SHP77 treated with DMSO at 0.1 percent for 48 hours (cell line): ENCODE measurements at regions not wholly inside any gene's neighbourhood (a gene's known extent, or its start where the extent isn't known, plus 50 kb on each side); places are given as distances from the start of the nearest gene placed in this dataset.

Experiments used
- DNase-seq: peaks from one replicate; lab custom pipeline; 2025; lab: John Stamatoyannopoulos, UW

DNA sequence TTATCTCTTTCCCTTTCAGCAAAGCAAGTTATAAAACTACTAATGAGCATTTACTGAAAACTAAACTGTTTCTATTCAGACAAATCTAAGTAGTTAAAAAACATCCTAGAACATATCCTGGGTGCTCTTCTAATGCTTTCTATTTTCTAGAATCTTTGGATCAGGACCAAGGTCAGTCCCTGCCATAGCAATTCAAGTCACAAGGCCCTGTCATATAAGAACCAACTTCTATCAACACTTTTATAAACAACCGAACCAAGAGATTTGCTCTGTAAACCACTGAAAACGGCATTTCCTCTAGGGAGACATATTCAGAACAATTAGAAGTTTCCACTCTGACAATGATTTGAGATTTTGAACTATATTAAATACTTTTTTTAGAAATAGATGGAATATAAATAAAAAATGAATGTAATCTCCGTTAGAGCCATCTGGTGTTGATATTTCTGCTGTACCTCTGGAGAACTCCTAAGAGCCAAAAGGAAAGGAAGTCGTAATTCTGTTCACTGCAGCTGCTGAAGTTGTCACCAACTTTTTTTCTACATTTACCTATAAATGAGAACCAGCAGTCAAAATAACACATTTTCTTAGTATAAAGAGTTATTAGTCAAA, 51.4 kb upstream of the LGSN start:
- no peak for DNase-seq

DNA sequence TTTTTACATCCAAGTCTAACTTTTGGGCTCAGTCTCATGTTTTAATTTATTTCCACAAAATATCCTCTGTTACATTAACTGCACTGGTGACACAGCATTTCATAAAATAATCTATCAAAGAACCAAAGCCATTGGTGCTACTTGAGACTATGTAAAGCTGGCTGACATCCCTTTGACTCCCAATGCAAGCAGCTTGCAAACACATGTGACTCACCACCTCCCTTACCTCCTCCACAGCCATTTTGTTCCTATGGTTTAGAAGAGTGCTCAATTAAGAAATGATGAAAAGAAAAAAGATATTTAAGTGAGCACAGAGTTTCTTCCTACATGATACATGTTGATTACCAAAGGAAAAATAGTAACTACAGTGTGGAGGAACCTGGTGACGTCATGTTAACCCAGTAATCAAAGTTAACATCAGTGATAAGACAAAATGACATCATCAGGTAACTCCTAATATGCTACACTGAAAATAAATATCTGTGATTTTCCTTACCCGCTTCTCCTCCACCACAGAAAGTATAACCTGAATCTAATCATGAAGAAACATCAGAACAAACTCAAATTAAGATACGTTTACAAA, 53.3 kb upstream of the LGSN start:
- DNase-seq = no peak

DNA sequence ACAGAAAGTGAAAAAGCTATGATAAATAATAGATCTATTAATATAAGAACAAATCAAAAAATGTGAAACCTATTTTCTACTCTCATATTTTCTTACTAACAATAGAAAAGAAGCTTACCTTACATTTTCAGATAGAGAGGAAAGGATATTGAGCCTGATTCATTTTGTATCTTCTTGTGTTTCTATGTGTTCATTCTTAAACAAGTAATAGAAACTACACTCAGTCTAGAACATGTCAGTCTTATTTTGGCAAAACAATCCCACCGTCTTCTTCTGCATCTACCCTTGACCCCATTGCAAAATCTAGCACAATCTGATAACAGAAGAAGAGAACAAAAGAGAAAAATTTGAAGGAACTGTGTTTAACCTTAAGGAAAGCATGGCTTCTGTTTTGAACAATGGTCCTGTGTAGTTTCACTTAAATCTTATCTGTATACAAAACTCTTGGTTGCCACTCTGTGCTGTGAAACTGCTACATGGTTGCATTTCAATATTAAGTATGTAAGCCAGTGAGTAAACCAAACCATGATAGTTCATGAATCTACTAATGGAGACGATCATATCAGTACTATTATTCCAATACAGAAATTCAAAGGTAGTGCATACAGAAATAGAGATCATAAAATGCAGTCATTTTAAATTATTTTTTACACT, 69.5 kb upstream of the LGSN start:
- DNase-seq = no peak

DNA sequence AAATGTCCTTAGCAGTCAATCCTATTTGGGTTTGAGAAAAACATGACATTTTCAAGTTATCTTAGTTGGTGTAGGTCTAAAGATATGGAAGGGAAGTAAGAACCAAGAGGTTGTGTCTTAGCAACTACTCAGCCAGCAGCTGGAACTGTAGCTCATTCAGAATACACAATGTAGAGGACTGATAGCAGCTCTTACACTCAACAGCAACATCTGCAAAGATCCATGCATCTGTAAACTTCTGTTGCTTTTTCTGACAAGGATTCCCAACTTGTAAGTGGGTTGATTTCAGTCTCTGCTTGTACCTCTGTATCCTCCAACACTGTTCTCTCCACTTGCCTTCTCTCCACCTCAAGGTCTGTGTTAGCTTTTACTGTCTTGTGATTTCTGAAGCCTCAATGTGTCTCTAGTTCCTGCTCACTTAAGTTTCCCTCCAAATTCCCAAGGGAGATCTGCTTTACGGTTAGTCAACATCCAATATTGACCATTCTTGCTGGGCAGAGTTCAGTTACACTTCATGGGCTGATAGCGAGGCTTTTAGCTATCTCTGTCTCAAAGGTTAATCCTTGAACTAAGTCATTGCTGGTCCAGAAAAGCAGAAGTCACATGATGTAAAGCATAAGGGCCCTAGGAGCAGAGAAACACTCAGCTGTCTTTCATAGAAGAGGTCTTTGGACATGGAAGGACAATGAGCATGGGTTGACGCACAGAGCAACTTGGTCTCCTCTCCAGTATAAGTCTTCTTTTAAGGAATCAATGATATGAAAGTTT, 71.6 kb upstream of the LGSN start:
- no peak for DNase-seq

DNA sequence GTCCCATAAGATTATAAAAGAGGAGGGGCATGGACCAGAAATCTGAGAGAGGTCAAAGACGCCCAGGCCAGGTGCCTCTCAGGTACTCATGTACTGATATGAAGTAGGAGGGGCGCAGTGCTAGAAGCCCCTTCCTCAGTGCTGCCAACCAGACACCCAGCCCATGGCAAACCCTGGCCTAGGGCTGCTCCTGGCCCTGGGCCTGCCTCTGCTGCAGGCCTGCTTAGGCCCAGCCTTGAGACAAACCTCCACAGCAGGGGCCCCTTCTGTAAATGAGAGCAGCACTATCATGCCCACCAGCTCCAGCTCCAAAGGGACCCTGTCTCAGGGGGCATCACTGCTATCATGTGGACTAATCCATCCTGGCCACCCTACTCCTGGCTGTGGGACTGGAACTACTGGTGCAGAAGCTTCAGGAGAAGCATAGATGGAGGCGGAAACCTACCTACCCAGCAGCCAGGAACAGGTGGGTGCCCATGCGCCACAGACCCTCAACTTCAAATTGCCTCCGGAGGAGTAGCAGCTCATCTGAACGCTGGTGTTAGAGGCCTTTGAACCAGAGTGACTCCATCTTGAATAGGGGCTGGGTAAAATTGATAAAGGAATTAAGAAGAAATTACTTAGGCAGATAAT, 72.4 kb upstream of the LGSN start:
- no peak for DNase-seq

DNA sequence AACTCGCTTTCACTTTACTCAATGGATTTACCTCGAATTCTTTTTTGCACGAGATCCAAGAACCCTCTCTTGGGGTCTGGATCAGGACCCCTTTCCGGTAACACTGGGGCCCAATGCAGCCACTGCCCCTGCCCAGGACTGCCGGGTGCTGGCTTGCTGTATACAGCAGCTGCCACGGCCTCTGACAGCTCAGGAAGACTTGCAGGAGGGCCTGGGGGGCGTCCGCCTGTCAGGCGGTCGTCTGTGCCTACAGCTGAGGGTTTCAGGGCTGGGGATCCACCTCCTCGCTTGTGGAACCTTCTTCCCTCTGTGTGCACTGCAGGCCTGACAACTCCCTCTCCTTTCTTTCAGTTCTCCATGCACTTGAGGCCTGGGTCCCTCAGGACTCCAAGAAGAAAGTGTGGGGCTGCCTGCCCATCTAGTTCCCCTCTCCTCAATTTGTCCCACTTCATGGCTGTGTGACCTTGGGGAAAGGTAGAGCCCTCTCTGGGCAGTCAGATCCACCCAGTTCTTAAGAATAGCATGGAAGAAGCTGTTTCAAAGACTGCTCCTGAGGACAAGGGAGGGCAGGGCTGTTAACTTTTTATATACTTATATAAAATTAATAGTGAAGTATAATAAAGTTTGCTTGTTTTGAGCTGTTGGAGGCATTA, 75.0 kb upstream of the LGSN start:
- no peak for DNase-seq

DNA sequence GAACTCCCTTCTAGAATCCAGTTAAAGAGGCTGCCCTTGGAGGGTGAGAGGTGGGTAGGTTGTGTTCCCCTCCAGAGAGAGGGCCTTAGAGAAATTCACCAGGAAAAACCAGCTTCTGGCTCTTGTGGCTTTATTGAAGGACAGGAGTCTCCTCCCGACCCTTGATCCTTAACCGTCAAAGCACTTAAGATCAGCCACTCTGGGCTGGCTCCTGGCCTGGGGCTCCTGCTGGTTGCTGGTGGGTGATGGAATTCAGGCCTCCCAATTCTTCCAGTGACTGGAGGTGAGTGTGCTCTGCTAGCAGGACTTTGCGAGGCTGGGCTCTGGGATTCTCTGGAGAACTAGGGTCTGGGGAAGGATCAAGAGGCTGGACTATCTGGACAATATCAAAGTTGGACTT, 75.6 kb upstream of the LGSN start:
- DNase-seq = no peak

DNA sequence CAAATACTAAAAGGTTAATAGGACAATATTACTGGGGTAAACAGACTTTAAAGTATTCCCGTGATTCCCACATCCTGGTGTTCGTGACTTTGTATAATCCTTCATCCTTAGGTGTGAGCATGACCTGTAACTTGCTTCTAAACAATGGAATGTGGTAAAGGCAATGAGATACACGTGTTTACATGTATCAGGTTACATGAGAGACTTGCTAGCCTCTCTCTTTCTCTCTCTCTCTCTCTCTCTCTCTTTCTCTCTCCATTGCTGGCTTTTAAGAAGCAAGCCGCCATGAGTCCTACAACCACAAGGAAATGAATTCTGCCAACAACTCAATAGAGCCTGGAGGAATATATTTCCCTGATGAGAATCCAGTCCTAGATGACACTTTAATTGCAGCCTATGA, 83.9 kb upstream of the LGSN start:
- DNase-seq = no peak

DNA sequence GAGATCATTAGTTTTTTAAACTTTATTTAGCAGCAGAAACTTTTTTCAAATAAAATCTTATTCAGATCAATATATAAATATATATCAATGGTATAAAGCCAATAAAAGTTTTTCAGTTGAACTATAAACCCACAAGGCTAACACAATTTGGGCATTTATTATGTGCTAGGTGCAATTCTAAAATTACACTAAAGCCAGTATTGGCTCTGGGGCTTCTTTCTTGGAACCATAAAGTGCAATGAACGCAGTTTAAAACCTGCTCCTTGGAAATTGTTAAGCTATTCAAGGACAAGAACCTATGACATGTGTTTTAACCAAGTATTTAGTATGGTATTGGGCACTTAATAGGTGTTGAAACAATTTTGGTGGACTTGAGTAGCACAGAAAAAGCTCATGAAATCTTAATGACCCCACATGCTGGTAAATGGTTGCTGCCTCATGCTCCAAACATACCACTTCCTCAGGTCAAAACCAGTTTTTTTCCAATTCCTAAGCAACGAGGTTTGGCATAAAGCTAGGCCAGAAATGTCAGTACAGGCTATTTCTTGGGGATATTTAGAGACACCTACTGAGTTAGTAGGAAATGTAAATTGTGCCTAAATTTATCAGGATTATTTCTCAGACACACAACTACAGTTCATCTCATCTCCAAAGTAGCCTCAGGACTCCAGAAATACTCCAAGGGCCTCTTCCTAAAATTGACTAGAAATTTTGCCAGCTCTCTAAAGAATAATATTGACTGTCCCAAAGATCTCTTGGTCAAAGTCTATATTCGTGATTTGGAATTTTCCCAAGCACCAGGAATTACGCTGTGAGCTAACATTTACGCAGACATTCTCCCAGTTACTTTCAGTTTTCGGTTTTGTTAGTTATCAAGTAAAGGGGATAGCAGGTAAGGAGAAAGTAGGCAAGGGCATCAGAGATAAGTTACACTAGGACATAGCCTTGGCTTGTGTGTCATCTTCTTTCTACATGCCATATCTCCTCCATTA, 90.9 kb upstream of the LGSN start:
- DNase-seq = no peak

DNA sequence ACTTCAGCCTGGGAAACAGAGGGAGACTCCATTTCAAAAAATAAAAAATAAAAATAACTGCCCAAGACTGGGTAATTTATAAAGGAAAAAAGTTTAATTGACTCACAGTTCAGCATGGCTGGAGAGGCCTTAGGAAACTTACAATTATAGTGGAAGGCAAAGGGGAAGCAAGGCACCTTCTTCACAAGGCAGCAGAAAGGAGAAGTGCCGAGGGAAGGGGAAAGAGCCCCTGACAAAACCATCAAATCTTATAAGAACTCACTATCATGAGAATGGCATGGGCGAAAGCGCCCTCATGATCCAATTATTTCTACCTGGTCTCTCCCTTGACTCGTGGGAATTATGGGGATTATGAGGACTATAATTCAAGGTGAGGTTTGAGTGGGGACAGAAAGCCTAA, 95.5 kb upstream of the LGSN start:
- DNase-seq = no peak

DNA sequence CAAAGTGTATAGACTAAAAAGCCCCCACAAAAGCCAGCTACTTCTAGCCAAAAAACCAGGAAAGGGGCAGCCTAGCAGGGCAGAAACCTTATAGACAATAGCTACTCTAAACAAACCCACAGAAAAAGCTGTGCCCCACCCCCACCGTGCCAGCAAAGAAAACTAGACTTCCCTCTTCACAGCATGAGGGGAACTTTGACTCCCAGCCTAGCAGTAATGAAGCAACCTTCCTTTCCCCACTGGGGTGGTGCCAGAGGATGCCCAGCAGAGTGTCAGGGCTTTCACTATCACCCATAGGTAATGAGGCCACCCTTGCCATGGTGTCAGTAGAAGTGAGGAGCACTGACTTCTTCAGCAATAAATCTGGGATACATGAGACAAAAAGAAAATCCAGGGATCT, 99.0 kb upstream of the LGSN start:
- DNase-seq = no peak

DNA sequence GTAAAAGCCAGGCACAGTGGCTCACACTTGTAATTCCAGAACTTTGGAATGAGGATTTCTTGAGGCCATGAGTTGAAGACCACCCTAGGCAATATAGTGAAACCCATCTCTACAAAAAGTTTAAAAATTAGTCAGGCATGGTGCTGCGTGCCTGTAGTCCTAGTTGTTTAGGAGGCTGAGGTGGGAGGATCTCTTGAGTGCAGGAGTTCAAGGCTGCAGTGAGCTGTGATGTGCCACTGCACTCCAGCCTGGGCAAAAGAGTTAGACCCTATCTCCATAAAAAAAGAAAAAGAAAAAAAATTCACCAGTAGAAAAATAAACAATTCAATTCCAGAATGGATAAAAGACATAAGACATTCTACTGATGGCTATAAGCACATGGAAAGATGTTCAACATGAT, 104.9 kb upstream of the LGSN start:
- no peak for DNase-seq

DNA sequence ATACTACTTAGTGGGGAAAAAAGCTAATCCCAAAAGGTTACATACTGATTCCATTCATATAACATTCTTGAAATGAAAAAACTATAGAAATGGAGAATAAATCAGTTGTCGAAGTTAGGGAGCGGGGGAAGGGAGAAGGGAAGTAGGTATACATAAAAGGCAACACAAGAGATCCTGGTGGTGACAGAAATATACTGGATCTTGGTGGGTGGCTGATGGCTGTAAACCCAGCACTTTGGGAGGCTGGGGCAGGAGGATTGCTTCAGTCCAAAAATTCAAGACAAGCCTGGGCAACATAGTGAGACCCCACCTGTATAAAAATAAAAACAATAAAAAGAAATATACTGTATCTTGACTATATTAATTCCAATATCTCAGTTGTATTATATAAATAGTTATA, 105.7 kb upstream of the LGSN start:
- no peak for DNase-seq

DNA sequence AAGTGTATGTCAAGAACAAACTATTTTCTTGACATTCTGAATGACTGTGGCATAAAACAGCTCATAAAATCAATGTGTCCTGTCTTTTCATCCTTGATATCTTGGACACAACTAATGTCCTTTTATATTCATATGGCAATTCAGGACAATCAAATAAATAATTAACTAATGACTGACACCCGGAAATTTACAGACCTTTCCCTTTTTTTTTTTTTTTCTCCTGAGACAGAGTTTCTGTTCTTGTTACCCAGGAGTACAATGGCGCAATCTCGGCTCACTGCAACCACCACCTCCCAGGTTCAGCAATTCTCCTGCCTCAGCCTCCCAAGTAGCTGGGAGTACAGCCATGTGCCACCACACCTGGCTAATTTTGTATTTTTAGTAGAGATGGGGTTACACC, 107.1 kb upstream of the LGSN start:
- DNase-seq = no peak

DNA sequence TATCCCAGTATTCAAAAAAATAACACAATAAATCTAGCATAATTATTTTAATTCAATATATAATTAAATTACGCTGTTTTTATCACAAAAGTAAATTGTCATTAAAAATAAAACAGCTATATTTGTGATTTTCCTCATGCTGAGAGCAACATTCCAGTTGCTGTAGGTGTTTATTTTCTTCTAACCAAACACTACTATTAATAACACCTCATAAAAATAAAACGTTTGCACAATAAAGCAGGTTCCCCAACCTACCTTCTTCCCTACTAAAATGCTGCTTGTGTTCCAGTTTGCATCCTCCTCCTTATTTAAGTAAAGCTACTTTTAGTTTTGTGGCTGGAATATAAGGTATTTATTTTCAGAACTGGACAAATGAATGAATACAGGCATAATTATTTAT, 108.2 kb upstream of the LGSN start:
- no peak for DNase-seq

DNA sequence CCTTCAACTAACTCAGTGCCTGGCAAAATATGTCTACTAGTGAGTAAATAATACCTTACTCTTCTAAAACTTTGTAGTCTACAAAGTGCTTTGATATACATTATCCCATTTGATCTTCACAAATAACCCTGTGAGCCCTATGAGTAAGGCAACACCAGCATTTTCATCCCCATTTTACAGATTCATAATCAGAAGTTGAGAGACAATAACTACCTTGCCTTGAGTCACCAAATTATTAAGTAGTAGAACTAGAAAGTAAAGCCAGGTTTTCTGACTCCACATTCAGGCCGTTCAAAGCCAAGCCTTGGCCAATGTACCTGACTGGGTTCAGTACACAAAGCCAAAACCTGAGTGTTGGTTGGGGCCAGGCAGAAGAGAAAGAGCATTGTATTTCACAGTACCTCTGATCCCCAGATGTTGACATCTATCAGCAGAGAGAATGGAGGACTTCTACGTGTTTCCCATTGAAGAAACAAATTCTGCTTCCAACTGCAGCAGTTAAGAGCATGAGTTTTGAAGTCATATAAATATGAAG, 111.3 kb upstream of the LGSN start:
- DNase-seq = no peak

DNA sequence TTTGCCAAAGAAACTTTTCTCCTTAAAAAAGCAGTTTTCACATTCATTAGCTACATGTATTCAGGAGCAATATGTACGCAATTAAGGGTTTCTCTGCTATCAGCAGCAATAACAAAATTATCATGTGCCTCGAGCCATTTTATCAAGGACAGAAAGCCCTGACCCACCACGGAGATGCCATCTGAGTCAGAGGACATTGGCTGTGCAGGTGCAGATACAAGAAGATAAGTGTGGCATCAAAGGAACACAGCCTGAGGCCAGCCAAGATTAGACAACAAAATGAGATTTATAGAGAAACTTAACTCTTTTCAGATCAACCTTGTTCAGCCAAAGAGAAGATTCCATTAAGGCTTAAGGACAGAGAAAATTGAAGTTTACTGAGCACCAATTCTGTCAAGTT, 115.2 kb upstream of the LGSN start:
- no peak for DNase-seq

DNA sequence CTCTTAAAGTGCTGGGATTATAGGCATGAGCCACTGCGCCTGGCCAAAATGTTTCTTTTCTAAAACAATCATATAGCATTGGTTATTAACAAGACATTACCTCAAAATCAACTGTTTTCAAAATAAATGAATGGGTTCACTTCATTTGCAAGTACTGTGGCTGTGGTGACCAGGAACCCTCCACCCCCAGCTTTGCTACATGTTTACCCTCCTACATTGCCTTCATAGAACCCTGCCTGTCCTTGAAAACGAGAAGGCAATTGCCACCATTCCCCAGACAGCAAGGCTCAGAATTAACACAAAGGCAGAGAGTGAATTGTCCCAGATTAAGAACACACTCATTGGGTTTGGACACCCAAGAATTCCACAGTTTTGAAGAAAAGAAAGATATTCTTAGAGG, 116.6 kb upstream of the LGSN start:
- DNase-seq = no peak

DNA sequence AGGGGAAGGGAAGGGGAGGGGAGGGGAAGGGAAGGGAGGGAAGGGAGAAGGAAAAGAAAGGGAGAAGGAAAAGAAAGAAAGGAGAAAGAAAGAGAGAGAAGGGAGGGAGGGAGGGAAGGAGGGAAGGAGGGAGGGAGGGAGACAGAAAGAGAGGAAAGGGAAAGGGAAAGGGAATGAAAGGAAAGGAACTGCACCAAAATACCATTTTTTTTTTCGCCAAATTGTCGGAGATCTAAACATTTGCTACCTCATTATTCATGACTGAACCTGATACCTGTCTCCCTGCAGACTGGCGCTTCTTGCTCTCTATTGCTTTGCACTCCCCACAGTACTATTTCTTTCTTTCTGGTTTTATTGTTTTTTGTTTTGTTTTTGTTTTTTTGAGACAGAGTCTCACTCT, 117.3 kb upstream of the LGSN start:
- no peak for DNase-seq

DNA sequence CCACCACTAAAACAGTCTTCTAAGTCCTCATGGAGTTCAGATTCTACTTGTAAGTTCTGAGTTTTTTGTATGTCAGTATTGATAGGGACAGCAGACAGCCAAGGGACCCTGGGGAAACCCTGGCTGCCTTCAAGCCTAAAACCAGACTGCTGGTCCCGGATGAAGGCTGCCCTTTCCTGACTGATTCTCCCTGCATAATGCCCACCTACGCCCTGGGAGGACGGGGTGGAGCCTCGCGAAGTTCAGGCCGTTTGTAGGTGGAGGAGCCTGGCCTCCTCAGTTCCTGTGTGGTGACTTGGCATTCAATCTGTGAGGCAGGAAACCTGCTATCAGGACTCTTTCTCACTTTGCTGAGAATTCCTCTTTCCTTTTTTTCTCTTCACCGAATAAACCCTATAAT, 120.3 kb upstream of the LGSN start:
- DNase-seq = peak; percentile 33

DNA sequence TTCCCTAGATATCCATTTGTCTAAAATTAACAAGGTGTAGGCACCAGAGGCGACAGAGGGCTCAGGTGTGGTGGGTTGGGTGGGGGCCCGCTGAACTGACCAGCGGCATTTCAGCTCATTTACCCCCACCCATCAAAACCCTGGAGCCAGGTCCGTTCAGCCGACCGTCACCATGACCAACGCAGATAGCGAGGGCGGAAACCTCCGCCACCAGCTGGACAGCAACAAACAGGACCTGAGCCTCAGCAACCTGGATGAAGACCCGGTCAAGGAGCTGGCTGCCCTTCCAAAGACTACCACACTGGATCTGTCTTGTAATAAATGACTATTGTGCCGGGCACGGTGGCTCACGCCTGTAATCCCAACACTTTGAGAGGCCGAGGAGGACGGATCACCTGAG, 120.8 kb upstream of the LGSN start:
- no peak for DNase-seq
